Neural cell (in vitro differentiated cells): ENCODE measurements at regions not wholly inside any gene's neighbourhood (a gene's known extent, or its start where the extent isn't known, plus 50 kb on each side); places are given as distances from the start of the nearest gene placed in this dataset.

Experiments
- H2AFZ ChIP-seq: fragments of 200-600, 300-800 bp; sonication (generic), shearing (Covaris generic); 2 replicates; pipeline ENCODE4 v1.6.0; 2014; ENCODE audit warnings: low read depth, mild to moderate bottlenecking, antibody characterized with exemption, low read length, moderate library complexity
- H3F3A ChIP-seq: fragments of 200-600 bp; shearing (Covaris generic); 2 replicates; pipeline ENCODE4 v1.6.1; 2016; ENCODE audit warnings: mild to moderate bottlenecking, moderate library complexity, mixed read lengths, antibody characterized with exemption, low read length; ENCODE audit not compliant: insufficient read depth, poor library complexity, severe bottlenecking
- H3K27ac ChIP-seq: fragments of 200-600, 300-800 bp; sonication (generic), shearing (Covaris generic); 2 replicates; pipeline ENCODE4 v1.5.1; 2014; ENCODE audit warnings: mild to moderate bottlenecking, low read length, moderate library complexity
- H3K27me3 ChIP-seq: fragments of 300-800, 200-600 bp; sonication (generic), shearing (Covaris generic); 2 replicates; pipeline ENCODE4 v1.6.0; 2014; ENCODE audit warnings: mild to moderate bottlenecking, low read depth, low read length, moderate library complexity; ENCODE audit not compliant: insufficient read depth
- H3K36me3 ChIP-seq: fragments of 300-800, 200-600 bp; sonication (generic), shearing (Covaris generic); 2 replicates; pipeline ENCODE4 v1.5.1; 2014; ENCODE audit warnings: mild to moderate bottlenecking, antibody characterized with exemption, low read length, moderate library complexity; ENCODE audit not compliant: insufficient read depth
- H3K4me2 ChIP-seq: fragments of 300-800, 200-600 bp; sonication (generic), shearing (Covaris generic); 2 replicates; pipeline ENCODE4 v1.6.0; 2014; ENCODE audit warnings: mild to moderate bottlenecking, low read length
- H3K4me3 ChIP-seq: fragments of 300-800, 200-600 bp; sonication (generic), shearing (Covaris generic); 2 replicates; pipeline ENCODE4 v1.5.1; 2014; ENCODE audit warnings: mild to moderate bottlenecking, low read length, moderate library complexity
- H3K79me2 ChIP-seq: fragments of 200-600 bp; shearing (Covaris generic); replicated peaks from 2 replicates; pipeline ENCODE4 v1.6.0; 2014; ENCODE audit warnings: mild to moderate bottlenecking, low read length, moderate library complexity; ENCODE audit not compliant: insufficient read depth
- H3K9ac ChIP-seq: fragments of 300-800, 200-600 bp; sonication (generic), shearing (Covaris generic); 2 replicates; pipeline ENCODE4 v1.6.1; 2016; ENCODE audit warnings: mild to moderate bottlenecking, low read length, mixed read lengths
- H3K9me2 ChIP-seq: fragments of 200-600 bp; shearing (Covaris generic); 2 replicates; pipeline ENCODE4 v1.6.1; 2016; ENCODE audit warnings: mild to moderate bottlenecking, low read length, mixed read lengths; ENCODE audit not compliant: insufficient read depth
- H3K9me3 ChIP-seq: fragments of 200-600, 300-800 bp; sonication (generic), shearing (Covaris generic); 2 replicates; pipeline ENCODE4 v1.6.1; 2016; ENCODE audit warnings: mild to moderate bottlenecking, mixed run types, low read length, moderate library complexity, mixed read lengths
- H4K20me1 ChIP-seq: fragments of 200-600 bp; shearing (Covaris generic); 2 replicates; pipeline ENCODE4 v1.6.1; 2016; ENCODE audit warnings: mild to moderate bottlenecking, mixed run types; ENCODE audit not compliant: insufficient read depth
- CTCF ChIP-seq: fragments of 450-650 bp; IDR thresholded peaks from 2 replicates; pipeline ENCODE4 v1.5.1; 2014; ENCODE audit warnings: antibody characterized with exemption, mild to moderate bottlenecking, moderate library complexity; ENCODE audit not compliant: poor library complexity, severe bottlenecking
- EP300 ChIP-seq: fragments of 450-650 bp; conservative IDR thresholded peaks from 2 replicates; pipeline ENCODE4 v1.6.1; 2014; ENCODE audit warnings: antibody characterized with exemption, mild to moderate bottlenecking, moderate library complexity; ENCODE audit not compliant: poor library complexity, severe bottlenecking
- EZH2 ChIP-seq: fragments of 200-600, 300-800 bp; shearing (Covaris generic), sonication (generic); IDR thresholded peaks from 2 replicates; pipeline ENCODE4 v1.6.1; 2014; ENCODE audit warnings: antibody characterized with exemption, low read length, borderline replicate concordance, mild to moderate bottlenecking; ENCODE audit not compliant: insufficient read depth, poor library complexity, severe bottlenecking
- MXI1 ChIP-seq: fragments of 450-650 bp; conservative IDR thresholded peaks from 2 replicates; pipeline ENCODE4 v1.6.1; 2014; ENCODE audit warnings: antibody characterized with exemption, mild to moderate bottlenecking; ENCODE audit not compliant: poor library complexity, severe bottlenecking
- POLR2AphosphoS5 ChIP-seq: IDR thresholded peaks from 2 replicates; pipeline ENCODE4 v1.6.1; 2012
- RAD21 ChIP-seq: fragments of 450-650 bp; conservative IDR thresholded peaks from 2 replicates; pipeline ENCODE4 v1.6.1; 2014; ENCODE audit warnings: antibody characterized with exemption, mild to moderate bottlenecking, moderate library complexity
- REST ChIP-seq: IDR thresholded peaks from 2 replicates; pipeline ENCODE4 v1.6.1; 2012; ENCODE audit warnings: borderline replicate concordance
- SMC3 ChIP-seq: fragments of 450-650 bp; conservative IDR thresholded peaks from 2 replicates; pipeline ENCODE4 v1.6.1; 2014; ENCODE audit warnings: antibody characterized with exemption, mild to moderate bottlenecking, moderate library complexity; ENCODE audit not compliant: poor library complexity
- TAF1 ChIP-seq: IDR thresholded peaks from 2 replicates; pipeline ENCODE4 v1.6.1; 2012; ENCODE audit warnings: low read depth

- H3K9me2 ChIP-seq, result no peaks in the 10 kb centered on the region
- no peaks in the 10 kb centered on the region for H3F3A ChIP-seq
- H3K27ac ChIP-seq, result no peak overlapping the region
- no peak overlapping the region for H2AFZ ChIP-seq
- no peaks in the 10 kb centered on the region for H3K9me3 ChIP-seq
- no peaks in the 10 kb centered on the region for H3K36me3 ChIP-seq
- no peak overlapping the region for H3K9ac ChIP-seq
- no peaks in the 10 kb centered on the region for H3K79me2 ChIP-seq
- no peaks in the 10 kb centered on the region for H4K20me1 ChIP-seq
- no peak overlapping the region for H3K4me3 ChIP-seq
- H3K4me2 ChIP-seq, result no peak overlapping the region
- TF ChIP-seq POLR2AphosphoS5 (no peak), CTCF (no peak), EZH2 (no peak), REST (no peak), RAD21 (no peak), TAF1 (no peak), SMC3 (no peak), EP300 (no peak), MXI1 (no peak)
- H3K27me3 ChIP-seq, result no peaks in the 10 kb centered on the region
Measured at GRCh38 chr7:96388166-96388565, 66.3 kb upstream of the SLC25A13 start.

- Histone ChIP-seq H3K36me3 (no peaks in the 10 kb centered on the region), H3K9me2 (no peaks in the 10 kb centered on the region), H3K27me3 (no peaks in the 10 kb centered on the region), H3F3A (no peaks in the 10 kb centered on the region), H3K4me3 (no peak overlapping the region), H3K4me2 (no peak overlapping the region), H4K20me1 (no peaks in the 10 kb centered on the region), H3K79me2 (no peaks in the 10 kb centered on the region), H3K9ac (no peak overlapping the region), H2AFZ (no peak overlapping the region), H3K9me3 (no peaks in the 10 kb centered on the region), H3K27ac (no peak overlapping the region)
- no peak for TF ChIP-seq POLR2AphosphoS5
- no peak for TF ChIP-seq REST
- no peak for TF ChIP-seq SMC3
- TF ChIP-seq CTCF, result no peak
- no peak for TF ChIP-seq MXI1
- no peak for TF ChIP-seq RAD21
- TF ChIP-seq EZH2, result no peak
- no peak for TF ChIP-seq EP300
- TF ChIP-seq TAF1, result no peak
Measured at GRCh38 chr7:96380111-96380512, 58.2 kb upstream of the SLC25A13 start.
